Aorta (tissue), 5 donors: ENCODE measurements at regions not wholly inside any gene's neighbourhood (a gene's known extent, or its start where the extent isn't known, plus 50 kb on each side); places are given as distances from the start of the nearest gene placed in this dataset.
"Not testable (repeated sequence)": the region's sequence is repeated elsewhere in the genome, so short reads cannot be mapped to it uniquely, and the experiment has no call there.

Experiments
- ATAC-seq: fragments of 200-7000 bp; cut with Tn5 transposase; one replicate; pipeline ENCODE4 v1.9.1; 2022; ENCODE audit warnings: moderate library complexity; ENCODE audit not compliant: low FRiP score
- DNase-seq, 2 donors: peaks; one replicate each; pipeline ENCODE4 v3.0.0-alpha.2; 2020
- H3K27ac ChIP-seq, 2 donors: one replicate each; pipeline ENCODE4 v1.5.1; 2013; ENCODE audit warnings: low read length in 2 of 2, mild to moderate bottlenecking in 2 of 2, moderate library complexity in 2 of 2, control low read depth in 1 of 2, inconsistent platforms in 1 of 2, low read depth in 1 of 2
- H3K27me3 ChIP-seq, 2 donors: one replicate each; pipeline ENCODE4 v1.6.1; 2013; ENCODE audit warnings: control low read depth in 1 of 2, low read length in 1 of 2, mild to moderate bottlenecking in 1 of 2, moderate library complexity in 1 of 2; ENCODE audit not compliant: insufficient read depth in 2 of 2, control insufficient read depth in 1 of 2
- H3K36me3 ChIP-seq, 2 donors: one replicate each; pipeline ENCODE4 v1.6.1; 2013; ENCODE audit warnings: control low read depth in 1 of 2, low read length in 1 of 2, mild to moderate bottlenecking in 1 of 2; ENCODE audit not compliant: insufficient read depth in 2 of 2, control insufficient read depth in 1 of 2
- H3K4me1 ChIP-seq, 2 donors: one replicate each; pipeline ENCODE4 v1.6.1; 2013; ENCODE audit warnings: low read length in 2 of 2, control low read depth in 1 of 2, mild to moderate bottlenecking in 1 of 2, moderate library complexity in 1 of 2; ENCODE audit not compliant: insufficient read depth in 2 of 2, control insufficient read depth in 1 of 2
- H3K4me3 ChIP-seq, 2 donors: one replicate each; pipeline ENCODE4 v1.5.1; 2013; ENCODE audit warnings: low read length in 2 of 2, control low read depth in 1 of 2, mild to moderate bottlenecking in 1 of 2
- H3K9me3 ChIP-seq: one replicate; pipeline ENCODE4 v1.6.1; 2013; ENCODE audit warnings: mild to moderate bottlenecking, low read length; ENCODE audit not compliant: control insufficient read depth
- WGBS, 2 donors: extraction: QIAGEN DNeasy Blood & Tissue Kit; methylation state at CpG; one replicate each; pipeline ENCODE4 v1.1.7; 2013; 5-methylcytosine and 5-hydroxymethylcytosine counted together
- intact Hi-C, 2 donors: fragments of 100-400 bp; cut with DNase I; formaldehyde crosslinking; loops; one replicate each; pipeline versions ENCODE4 v1.14.2 to v1.15.0; 2022
- donor health status: healthy with polysubstance abuse.
- donor health status: Bipolar disorder and iron deficiency.
- donor health status: DM: no; HTN: no; CAD: no.
- donor health status: DM: no; HTN: no; CAD: no.
- donor health status: DM: yes; HTN: yes; CAD: no.

GRCh38 chrX:121649417-121649816, 602.0 kb downstream of the GLUD2 start:
- Histone ChIP-seq H3K4me3 (no peak overlapping the region), H3K4me1 (no peaks in the 10 kb centered on the region), H3K27ac (no peak overlapping the region), H3K9me3 (no peaks in the 10 kb centered on the region), H3K27me3 (no peaks in the 10 kb centered on the region), H3K36me3 (no peaks in the 10 kb centered on the region)
- DNase-seq (no peak), ATAC-seq (no peak)
- intact Hi-C loops: loop anchor here in 1 of 2 donors (5.0 kb wide), 1 partner anchor 277 kb away; no protein-coding TSS in a partner anchor

- Histone ChIP-seq H3K27me3 (no peaks in the 10 kb centered on the region), H3K36me3 (no peaks in the 10 kb centered on the region), H3K9me3 (no peaks in the 10 kb centered on the region), H3K4me1 (no peaks in the 10 kb centered on the region), H3K4me3 (no peak overlapping the region), H3K27ac (no peak overlapping the region)
- ATAC-seq (no peak), DNase-seq (no peak)
- intact Hi-C loops: no loop called here
Observed at GRCh38 chrX:121655276-121655675, 607.9 kb downstream of the GLUD2 start.

GRCh38 chrX:121666171-121666570, 618.8 kb downstream of the GLUD2 start:
- H3K27me3 ChIP-seq: no peaks in the 10 kb centered on the region
- H3K4me3 ChIP-seq: no peak overlapping the region
- 68 to 85% methylated on average over 4 of the region's 4 CpGs for WGBS, 2 donors
- no peaks in the 10 kb centered on the region for H3K4me1 ChIP-seq
- intact Hi-C loops: no loop called here
- H3K9me3 ChIP-seq: no peaks in the 10 kb centered on the region
- H3K27ac ChIP-seq: no peak overlapping the region
- no peak for DNase-seq
- ATAC-seq: no peak
- no peaks in the 10 kb centered on the region for H3K36me3 ChIP-seq

GRCh38 chrX:121671649-121672048, 624.2 kb downstream of the GLUD2 start:
- Histone ChIP-seq H3K36me3 (no peaks in the 10 kb centered on the region), H3K4me3 (no peak overlapping the region), H3K4me1 (no peaks in the 10 kb centered on the region), H3K27me3 (no peaks in the 10 kb centered on the region), H3K27ac (no peak overlapping the region), H3K9me3 (peaks cover 2% of the 10 kb centered on the region)
- 68 to 74% methylated on average over 2 of the region's 2 CpGs for WGBS, 2 donors
- intact Hi-C loops: no loop called here
- no peak for DNase-seq
- ATAC-seq: no peak

GRCh38 chrX:121709236-121709635, 661.8 kb downstream of the GLUD2 start:
- H3K4me1 ChIP-seq, intact Hi-C loops, H3K27me3 ChIP-seq, H3K4me3 ChIP-seq, ATAC-seq, H3K9me3 ChIP-seq, H3K36me3 ChIP-seq, H3K27ac ChIP-seq, DNase-seq: not testable (repeated sequence)
- WGBS, 2 donors: 15 to 54% methylated on average over 1 of the region's 1 CpG

- no peak for DNase-seq
- no peak overlapping the region for H3K27ac ChIP-seq
- no peak for ATAC-seq
- intact Hi-C loops: no loop called here
- H3K4me3 ChIP-seq: no peak overlapping the region
- no peaks in the 10 kb centered on the region for H3K27me3 ChIP-seq
- H3K36me3 ChIP-seq: no peaks in the 10 kb centered on the region
- WGBS, 2 donors: 84 to 97% methylated on average over 1 of the region's 1 CpG
- H3K9me3 ChIP-seq: no peaks in the 10 kb centered on the region
- H3K4me1 ChIP-seq: no peaks in the 10 kb centered on the region
Observed at GRCh38 chrX:121733514-121733913, 686.1 kb downstream of the GLUD2 start.

GRCh38 chrX:121746105-121746504, 698.7 kb downstream of the GLUD2 start:
- WGBS, 2 donors: 82 to 89% methylated on average over 2 of the region's 2 CpGs
- Histone ChIP-seq H3K27me3 (no peaks in the 10 kb centered on the region), H3K9me3 (no peaks in the 10 kb centered on the region), H3K27ac (no peak overlapping the region), H3K4me1 (no peaks in the 10 kb centered on the region), H3K4me3 (no peak overlapping the region), H3K36me3 (no peaks in the 10 kb centered on the region)
- ATAC-seq (no peak), DNase-seq (no peak)
- intact Hi-C loops: no loop called here

GRCh38 chrX:121753602-121754001, 706.2 kb downstream of the GLUD2 start:
- H3K4me3 ChIP-seq, H3K27ac ChIP-seq, ATAC-seq, H3K27me3 ChIP-seq, intact Hi-C loops, DNase-seq, H3K4me1 ChIP-seq, H3K9me3 ChIP-seq, H3K36me3 ChIP-seq: not testable (repeated sequence)
- WGBS, 2 donors: 69 to 79% methylated on average over 1 of the region's 1 CpG

- Histone ChIP-seq H3K4me1 (no peaks in the 10 kb centered on the region), H3K36me3 (no peaks in the 10 kb centered on the region), H3K27ac (no peak overlapping the region), H3K27me3 (no peaks in the 10 kb centered on the region), H3K4me3 (no peak overlapping the region), H3K9me3 (no peaks in the 10 kb centered on the region)
- no peak for ATAC-seq
- 56 to 85% methylated on average over 2 of the region's 2 CpGs for WGBS, 2 donors
- DNase-seq: no peak
- intact Hi-C loops: no loop called here
Observed at GRCh38 chrX:121754301-121754700, 706.9 kb downstream of the GLUD2 start.
